ENCODE measurements at regions not wholly inside any gene's neighbourhood (a gene's known extent, or its start where the extent isn't known, plus 50 kb on each side); places are given as distances from the start of the nearest gene placed in this dataset.

- in situ Hi-C loops (cut with HindIII; ENCODE audit: low sequenced_read_pairs) = no loop called here
- no peak for DNase-seq (ENCODE audit: low spot score)
These were observed 91.5 kb upstream of the GALNT13 start for GRCh38 chr2:153780241-153780640.

- DNase-seq (ENCODE audit: low spot score) = no peak
- in situ Hi-C loops (cut with HindIII; ENCODE audit: low sequenced_read_pairs) = no loop called here
These were observed 85.7 kb upstream of the GALNT13 start for GRCh38 chr2:153786016-153786415.

- in situ Hi-C loops (cut with HindIII; ENCODE audit: low sequenced_read_pairs) = no loop called here
- no peak for DNase-seq (ENCODE audit: low spot score)
These were observed 84.1 kb upstream of the GALNT13 start for GRCh38 chr2:153787612-153788011.

DNA sequence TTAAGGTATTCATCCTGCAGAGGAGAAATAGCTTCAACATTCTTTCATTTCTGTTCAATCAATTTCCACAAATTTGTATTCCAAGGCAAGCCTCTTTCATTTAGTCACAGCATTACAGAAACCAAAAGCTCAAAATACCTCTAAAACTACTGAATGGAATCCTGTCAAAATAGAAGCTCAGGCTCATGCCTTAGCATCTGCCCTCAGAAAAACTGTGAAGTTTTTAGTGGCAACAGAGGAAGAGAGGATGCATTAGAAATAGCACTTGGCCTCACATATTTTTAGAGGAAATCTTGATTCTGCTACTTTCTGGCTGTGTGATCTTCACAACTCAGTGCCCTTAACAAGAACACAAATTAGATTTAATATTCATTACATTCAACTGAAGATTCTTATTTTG, 69.1 kb upstream of the GALNT13 start:
- in situ Hi-C loops (cut with HindIII; ENCODE audit: low sequenced_read_pairs) = loop anchor here (5.0 kb wide), 1 partner anchor 60 kb away; no protein-coding TSS in a partner anchor
- DNase-seq (ENCODE audit: low spot score) = no peak

- DNase-seq (ENCODE audit: low spot score) = no peak
- in situ Hi-C loops (cut with HindIII; ENCODE audit: low sequenced_read_pairs) = no loop called here
These were observed 63.0 kb upstream of the GALNT13 start for GRCh38 chr2:153808679-153809078.

GRCh38 chr2:153811516-153811915, 60.2 kb upstream of the GALNT13 start:
- no peak for DNase-seq (ENCODE audit: low spot score)
- in situ Hi-C loops (cut with HindIII; ENCODE audit: low sequenced_read_pairs) = no loop called here

DNA sequence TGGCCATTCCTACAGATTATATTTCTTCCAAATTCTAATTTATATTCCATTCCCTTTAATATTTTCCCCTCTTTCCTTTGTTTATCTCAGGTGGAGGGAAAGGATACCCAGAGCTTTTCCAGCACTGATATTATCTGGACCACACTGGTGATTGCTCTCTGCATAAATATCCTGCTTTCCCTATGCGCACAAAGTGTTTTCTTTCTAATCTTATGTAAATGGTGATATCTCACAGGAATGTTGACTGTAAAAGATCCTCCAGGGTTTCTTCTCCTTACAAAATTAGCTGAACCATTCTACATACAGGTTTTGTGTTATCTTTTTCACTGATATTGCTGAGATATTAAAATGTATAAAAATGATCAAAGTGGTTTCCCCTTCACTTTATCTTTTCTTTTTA, 59.1 kb upstream of the GALNT13 start:
- in situ Hi-C loops (cut with HindIII; ENCODE audit: low sequenced_read_pairs) = no loop called here

GRCh38 chr2:153818242-153818641, 53.5 kb upstream of the GALNT13 start:
- no peak for DNase-seq (ENCODE audit: low spot score)
- in situ Hi-C loops (cut with HindIII; ENCODE audit: low sequenced_read_pairs) = no loop called here

More for the DNA sequence above, 59.1 kb upstream of the GALNT13 start:
- no peak for DNase-seq (ENCODE audit: low spot score)

GRCh38 chr2:153819074-153819473, 52.6 kb upstream of the GALNT13 start:
- DNase-seq (ENCODE audit: low spot score) = no peak
- in situ Hi-C loops (cut with HindIII; ENCODE audit: low sequenced_read_pairs) = no loop called here

- in situ Hi-C loops (cut with HindIII; ENCODE audit: low sequenced_read_pairs) = no loop called here
- no peak for DNase-seq (ENCODE audit: low spot score)
These were observed 52.2 kb upstream of the GALNT13 start for GRCh38 chr2:153819501-153819900.

Data from G401 (cell line).